Right lobe of liver (tissue), 6 donors: ENCODE measurements at regions not wholly inside any gene's neighbourhood (a gene's known extent, or its start where the extent isn't known, plus 50 kb on each side); places are given as distances from the start of the nearest gene placed in this dataset.

Source experiments
- ATAC-seq, 4 donors: fragments of 200-7000 bp; cut with Tn5 transposase; one replicate each; pipeline ENCODE4 v1.9.1; 2020; ENCODE audit warnings: mild to moderate bottlenecking in 4 of 4, moderate library complexity in 4 of 4
- DNase-seq, 3 donors: peaks; one replicate each; pipeline ENCODE4 v3.0.0-alpha.2; 2020
- H3K27ac ChIP-seq, 3 donors: fragments of 200-600 bp; one replicate each; pipeline ENCODE4 v1.8.0; 2022
- H3K27me3 ChIP-seq, 2 donors: fragments of 200-600 bp; one replicate each; pipeline ENCODE4 v1.8.0; 2022
- H3K36me3 ChIP-seq, 4 donors: fragments of 200-600 bp; sonication (generic) in 1 of 4; one replicate each; pipeline versions ENCODE4 v1.5.1 to v1.8.0; 2017 to 2022; ENCODE audit warnings: control low read depth in 1 of 4
- H3K4me1 ChIP-seq, 4 donors: fragments of 200-600 bp; sonication (generic) in 1 of 4; one replicate each; pipeline versions ENCODE4 v1.5.1 to v1.8.0; 2017 to 2022; ENCODE audit warnings: control low read depth in 1 of 4
- H3K4me3 ChIP-seq, 3 donors: fragments of 200-600 bp; one replicate each; pipeline ENCODE4 v1.8.0; 2022
- H3K9me3 ChIP-seq, 4 donors: fragments of 200-600 bp; sonication (generic) in 1 of 4; one replicate each; pipeline versions ENCODE4 v1.5.1 to v1.8.0; 2017 to 2022; ENCODE audit warnings: control low read depth in 1 of 4
- POLR2A ChIP-seq: fragments of 450-650 bp; IDR thresholded peaks from one replicate; pipeline ENCODE4 v1.6.1; 2017; ENCODE audit warnings: antibody characterized with exemption, mild to moderate bottlenecking
- WGBS: methylation state at CpG from one replicate; pipeline ENCODE4 v1.1.6; 2018; ENCODE audit warnings: low coverage, low lambda C conversion rate; ENCODE audit not compliant: insufficient coverage; ENCODE audit errors: missing lambda C conversion rate; 5-methylcytosine and 5-hydroxymethylcytosine counted together
- intact Hi-C, 2 donors: fragments of 100-400 bp; cut with DNase I; formaldehyde crosslinking; loops; one replicate each; pipeline versions ENCODE4 v1.11.2 to v1.14.1; 2022
- TF ChIP-seq, protein P1 (sequence below), 4 donors: fragments of 200-600 bp in 3 of 4; fragments of 450-650 bp in 1 of 4; IDR thresholded peaks; one replicate each; pipeline versions ENCODE4 v1.5.1 to v1.8.0; 2016 to 2022; ENCODE audit warnings: antibody characterized with exemption in 4 of 4, mild to moderate bottlenecking in 2 of 4
- donor health status: DM: no; HTN: yes; CAD: no.
- donor health status: DM: no; HTN: no; CAD: no.
- donor health status: DM: no; HTN: no; CAD: no.
- donor health status: DM: no; HTN: yes; CAD: no.
- donor health status: DM: no; HTN: yes; CAD: no.

DNA sequence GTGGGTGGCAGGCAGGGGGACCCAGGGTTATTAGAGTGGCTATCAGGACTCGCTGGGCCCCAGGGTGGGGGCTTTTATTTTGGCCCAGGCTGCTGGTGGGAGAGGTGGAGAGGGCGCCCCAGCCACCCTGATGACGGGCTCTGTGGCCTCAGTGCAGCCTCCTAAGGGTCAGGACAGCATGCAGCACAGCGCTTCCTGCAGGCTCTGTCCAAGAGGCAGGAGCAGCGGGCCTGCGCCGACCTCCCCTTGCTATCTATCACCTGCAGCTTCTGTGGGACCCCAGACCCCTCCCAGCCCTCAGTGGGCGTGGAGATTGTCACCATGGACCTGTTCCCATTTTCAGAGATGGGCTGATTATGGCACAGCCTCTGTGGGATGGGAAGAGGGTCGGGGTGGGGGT is 54.3 kb upstream of the PPARA start:
- Histone ChIP-seq H3K27me3 (no peaks in the 10 kb centered on the region), H3K27ac (no peak overlapping the region), H3K9me3 (no peaks in the 10 kb centered on the region), H3K36me3 (peaks cover 0 to 28% (median 13%) of the 10 kb centered on the region in 4 donors), H3K4me3 (no peak overlapping the region), H3K4me1 (no peaks in the 10 kb centered on the region)
- ATAC-seq (no peak), DNase-seq (no peak)
- intact Hi-C loops = loop anchor here in 1 of 2 donors (10.0 kb wide), 1 partner anchor 71 kb away; no protein-coding TSS in a partner anchor
- WGBS = no CpG with 5 or more reads among the region's 9 CpGs
- TF ChIP-seq, protein P1, sequence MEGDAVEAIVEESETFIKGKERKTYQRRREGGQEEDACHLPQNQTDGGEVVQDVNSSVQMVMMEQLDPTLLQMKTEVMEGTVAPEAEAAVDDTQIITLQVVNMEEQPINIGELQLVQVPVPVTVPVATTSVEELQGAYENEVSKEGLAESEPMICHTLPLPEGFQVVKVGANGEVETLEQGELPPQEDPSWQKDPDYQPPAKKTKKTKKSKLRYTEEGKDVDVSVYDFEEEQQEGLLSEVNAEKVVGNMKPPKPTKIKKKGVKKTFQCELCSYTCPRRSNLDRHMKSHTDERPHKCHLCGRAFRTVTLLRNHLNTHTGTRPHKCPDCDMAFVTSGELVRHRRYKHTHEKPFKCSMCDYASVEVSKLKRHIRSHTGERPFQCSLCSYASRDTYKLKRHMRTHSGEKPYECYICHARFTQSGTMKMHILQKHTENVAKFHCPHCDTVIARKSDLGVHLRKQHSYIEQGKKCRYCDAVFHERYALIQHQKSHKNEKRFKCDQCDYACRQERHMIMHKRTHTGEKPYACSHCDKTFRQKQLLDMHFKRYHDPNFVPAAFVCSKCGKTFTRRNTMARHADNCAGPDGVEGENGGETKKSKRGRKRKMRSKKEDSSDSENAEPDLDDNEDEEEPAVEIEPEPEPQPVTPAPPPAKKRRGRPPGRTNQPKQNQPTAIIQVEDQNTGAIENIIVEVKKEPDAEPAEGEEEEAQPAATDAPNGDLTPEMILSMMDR (IDR thresholded peaks at IDR 0.05) = no peak
- no peak for TF ChIP-seq POLR2A

DNA sequence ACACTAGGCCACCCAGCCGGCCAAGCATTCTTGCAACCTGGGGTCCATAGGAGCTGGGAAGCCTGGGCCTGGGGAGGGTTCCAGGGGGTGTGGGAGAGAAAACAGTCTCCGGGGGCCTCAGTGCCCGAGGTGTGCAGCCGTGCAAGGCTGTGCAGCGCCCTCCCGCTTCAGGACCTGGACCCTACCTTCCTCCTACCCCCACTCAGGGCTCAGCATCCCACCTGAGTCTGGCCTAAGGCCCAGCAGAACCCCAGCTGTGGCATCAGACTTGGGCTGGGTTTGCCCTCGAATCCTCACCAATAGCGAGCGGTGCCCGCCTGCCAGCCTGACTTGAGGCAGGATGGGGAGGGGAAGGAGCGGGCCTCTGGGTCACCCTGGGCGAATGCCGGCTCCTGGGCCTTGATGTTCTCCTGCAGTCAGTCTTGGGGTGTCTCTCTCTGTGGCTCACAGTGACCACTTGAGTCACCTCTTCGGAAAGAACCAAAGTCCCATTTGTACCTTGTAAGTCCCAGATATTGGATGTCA is 53.6 kb upstream of the PPARA start:
- intact Hi-C loops = loop anchor here in 1 of 2 donors (10.0 kb wide), 1 partner anchor 72 kb away; no protein-coding TSS in a partner anchor
- Histone ChIP-seq H3K4me3 (no peak overlapping the region), H3K27me3 (no peaks in the 10 kb centered on the region), H3K4me1 (no peaks in the 10 kb centered on the region), H3K36me3 (peaks cover 0 to 34% (median 17%) of the 10 kb centered on the region in 4 donors), H3K27ac (no peak overlapping the region), H3K9me3 (no peaks in the 10 kb centered on the region)
- DNase-seq = no peak
- no CpG with 5 or more reads among the region's 14 CpGs for WGBS
- no peak for TF ChIP-seq POLR2A
- TF ChIP-seq, protein P1 (IDR thresholded peaks at IDR 0.05) = no peak
- no peak for ATAC-seq

DNA sequence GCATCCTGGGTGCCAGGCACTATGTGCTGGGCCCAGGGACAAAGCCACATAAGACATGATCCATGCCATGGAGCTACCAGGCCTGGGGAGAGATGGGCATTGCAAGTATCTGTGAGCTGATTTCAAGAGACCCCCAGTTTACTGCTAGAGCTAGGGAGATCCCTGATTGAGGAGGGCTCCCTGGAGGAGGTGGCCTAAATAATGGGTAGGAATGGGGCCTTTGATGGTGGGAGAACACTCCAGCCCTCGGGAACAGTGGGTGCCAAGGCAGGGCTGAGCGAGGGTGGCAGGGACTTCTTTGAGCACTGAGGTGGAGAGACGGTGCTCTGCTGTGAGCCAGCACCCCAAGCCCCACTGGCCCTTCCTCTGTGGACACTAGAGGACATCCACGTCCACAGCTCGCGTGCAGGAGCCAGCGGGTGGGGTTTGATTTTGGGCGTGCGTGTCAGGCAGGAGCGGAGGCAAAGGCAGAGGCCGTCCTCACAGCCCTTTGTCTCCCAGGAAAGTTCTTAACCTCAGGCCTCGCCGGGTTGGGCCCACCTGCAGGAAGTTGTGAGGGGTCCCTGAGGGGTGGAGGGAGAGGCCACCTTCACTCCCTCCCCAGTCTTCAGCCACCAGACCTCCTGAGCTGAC is 52.9 kb upstream of the PPARA start:
- WGBS = 100% methylated on average over 2 of the region's 13 CpGs
- intact Hi-C loops = loop anchor here in 1 of 2 donors (10.0 kb wide), 1 partner anchor 73 kb away; no protein-coding TSS in a partner anchor
- no peaks in the 10 kb centered on the region for H3K27me3 ChIP-seq
- no peak overlapping the region for H3K4me3 ChIP-seq
- peaks cover 0 to 39% (median 17%) of the 10 kb centered on the region in 4 donors for H3K36me3 ChIP-seq
- peaks cover 0 to 6% (median 0%) of the 10 kb centered on the region in 4 donors for H3K4me1 ChIP-seq
- H3K9me3 ChIP-seq = no peaks in the 10 kb centered on the region
- no peak for DNase-seq
- TF ChIP-seq POLR2A = no peak
- TF ChIP-seq, protein P1 (IDR thresholded peaks at IDR 0.05) = no peak
- H3K27ac ChIP-seq = no peak overlapping the region
- ATAC-seq = no peak

DNA sequence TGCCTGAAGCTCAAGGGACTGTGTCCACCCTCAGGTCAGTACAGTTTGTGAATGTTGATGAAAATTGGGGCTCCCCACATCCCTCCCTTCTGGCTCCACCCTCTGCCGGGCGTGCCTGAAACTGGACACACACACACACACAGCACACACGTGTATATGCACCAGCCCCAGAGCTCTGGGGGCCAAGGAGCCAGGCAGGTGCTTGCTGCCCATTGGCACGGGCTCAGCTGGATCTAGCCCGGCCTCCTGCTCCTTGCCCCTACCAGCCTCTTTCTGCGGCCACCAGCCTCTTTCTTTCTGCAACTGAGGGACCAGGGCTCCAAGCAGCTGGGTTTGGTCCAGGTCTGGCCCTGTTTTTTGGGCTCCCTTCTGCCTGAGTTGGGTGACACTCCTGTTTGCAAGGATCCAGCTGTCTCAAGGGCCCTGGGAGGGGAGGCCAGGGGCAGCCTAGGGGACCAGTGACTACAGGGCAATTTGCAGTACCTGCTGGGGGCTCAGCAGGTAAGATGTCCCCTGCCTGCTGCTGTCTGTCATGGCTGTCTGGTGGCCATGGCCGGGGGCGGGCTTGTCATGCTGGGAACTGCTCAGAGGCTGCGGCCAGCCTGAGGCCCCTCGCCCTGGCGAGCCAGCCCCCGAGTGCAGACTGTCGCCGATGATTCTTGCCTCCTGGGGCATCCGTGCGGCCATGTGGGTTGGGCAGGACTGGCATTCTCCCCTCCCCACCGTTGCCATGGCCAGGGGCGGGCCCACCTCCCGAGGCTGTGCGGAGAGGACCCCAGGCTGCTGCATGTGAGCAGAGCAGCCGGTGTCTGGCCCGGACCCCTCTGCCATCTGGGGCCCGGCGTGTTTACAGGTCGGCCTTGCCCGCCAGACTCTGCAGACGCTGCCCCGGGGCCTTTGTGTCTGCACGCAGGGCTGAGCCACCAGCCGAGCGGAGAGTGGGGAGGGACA is 51.5 kb upstream of the PPARA start:
- ATAC-seq (no peak), DNase-seq (no peak)
- WGBS = 76% methylated on average over 6 of the region's 31 CpGs
- intact Hi-C loops = loop anchor here in 1 of 2 donors (10.0 kb wide), 1 partner anchor 74 kb away; no protein-coding TSS in a partner anchor
- peaks cover 0 to 39% (median 17%) of the 10 kb centered on the region in 4 donors for H3K36me3 ChIP-seq
- H3K27me3 ChIP-seq = no peaks in the 10 kb centered on the region
- no peak overlapping the region for H3K27ac ChIP-seq
- TF ChIP-seq, protein P1 (IDR thresholded peaks at IDR 0.05) = no peak
- no peak for TF ChIP-seq POLR2A
- H3K4me3 ChIP-seq = no peak overlapping the region
- H3K4me1 ChIP-seq = peaks cover 0 to 20% (median 7%) of the 10 kb centered on the region in 4 donors
- no peaks in the 10 kb centered on the region for H3K9me3 ChIP-seq
